GM19463 (cell line): ENCODE measurements at regions not wholly inside any gene's neighbourhood (a gene's known extent, or its start where the extent isn't known, plus 50 kb on each side); places are given as distances from the start of the nearest gene placed in this dataset.

Experiments used
- ATAC-seq: cut with Tn5 transposase; IDR thresholded peaks from one replicate; pipeline ENCODE4 v1.9.1; 2021; ENCODE audit warnings: mild to moderate bottlenecking, moderate library complexity; ENCODE audit not compliant: unreplicated experiment

- no peak for ATAC-seq
These were observed 297.7 kb upstream of the SHH start for GRCh38 chr7:156109988-156110387.

GRCh38 chr7:156109076-156109475, 296.8 kb upstream of the SHH start:
- ATAC-seq = no peak

GRCh38 chr7:156107957-156108356, 295.7 kb upstream of the SHH start:
- ATAC-seq = no peak

GRCh38 chr7:156106107-156106426, 293.8 kb upstream of the SHH start:
- ATAC-seq = no peak

DNA sequence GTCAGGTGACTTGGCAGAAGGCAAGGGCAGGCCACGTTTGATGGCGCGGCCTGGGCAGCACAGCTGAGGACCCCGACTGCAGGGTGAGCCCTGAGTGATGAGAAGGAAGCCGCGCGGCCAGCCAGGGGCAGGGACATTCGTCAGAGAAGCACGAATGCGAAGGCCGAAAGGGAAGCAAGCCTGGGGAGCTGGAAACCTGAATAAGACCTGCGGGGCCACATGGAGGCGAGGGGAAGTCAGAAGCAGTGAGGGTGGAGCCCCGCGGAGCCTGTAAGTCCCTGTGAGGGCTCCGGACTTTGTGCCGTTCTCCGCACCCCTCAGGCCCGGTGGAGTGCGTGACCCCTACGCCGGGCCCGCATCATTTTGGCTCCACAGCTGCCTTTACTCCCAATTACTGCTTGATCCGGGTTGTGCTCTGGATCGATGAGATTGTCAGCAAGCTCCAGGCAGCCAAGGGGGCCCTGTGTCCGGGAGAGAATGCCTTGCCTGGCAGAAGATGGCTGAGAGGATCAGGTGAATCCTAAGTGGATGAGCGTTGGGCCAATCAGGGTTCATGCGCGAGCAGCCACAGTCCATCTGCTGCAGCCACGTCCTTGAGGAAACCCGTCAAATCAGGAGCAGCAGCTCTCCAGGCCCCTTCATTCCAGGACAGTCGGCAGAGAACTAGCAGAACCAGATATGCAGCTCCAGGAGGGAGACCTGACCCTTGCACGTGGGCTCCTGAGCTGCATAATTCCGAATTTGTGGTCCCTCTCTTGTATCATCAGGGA, 293.3 kb upstream of the SHH start:
- ATAC-seq = no peak

- ATAC-seq = no peak
These were observed 292.5 kb upstream of the SHH start for GRCh38 chr7:156104501-156105336.

DNA sequence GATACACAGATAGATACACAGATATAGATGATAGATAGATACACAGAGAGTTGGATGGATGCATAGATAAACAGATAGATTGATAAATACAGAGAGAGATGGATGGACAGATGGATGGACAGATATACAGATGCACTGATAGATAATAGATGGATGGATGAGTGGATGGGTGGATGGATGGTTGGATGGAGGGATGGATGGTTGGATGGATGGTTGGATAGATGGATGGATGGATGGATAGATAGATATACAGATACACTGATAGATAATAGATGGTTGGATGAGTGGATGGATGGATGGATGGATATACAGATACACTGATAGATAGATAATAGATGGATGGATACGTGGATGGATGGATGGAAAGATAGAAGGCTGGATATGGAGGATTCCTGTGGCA, 290.0 kb upstream of the SHH start:
- no peak for ATAC-seq

DNA sequence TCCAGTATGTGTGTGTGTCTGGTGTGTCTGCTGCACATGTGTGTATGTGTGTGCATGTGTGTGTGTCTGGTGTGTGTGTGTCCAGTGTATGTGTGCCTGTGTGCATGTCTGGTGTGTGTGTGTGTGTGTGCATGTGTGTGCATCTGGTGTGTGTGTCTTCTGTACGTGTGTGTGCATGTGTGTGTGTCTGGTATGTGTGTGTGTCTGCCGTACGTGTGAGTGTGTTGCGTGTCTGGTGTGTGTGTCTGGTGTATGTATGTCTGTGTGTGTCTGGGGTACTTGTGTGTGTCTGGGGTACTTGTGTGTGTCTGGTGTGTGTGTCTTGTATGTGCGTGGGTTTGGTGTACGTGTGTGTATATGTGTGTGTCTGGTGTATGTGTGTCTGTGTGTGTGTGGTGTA, 289.1 kb upstream of the SHH start:
- ATAC-seq = no peak

DNA sequence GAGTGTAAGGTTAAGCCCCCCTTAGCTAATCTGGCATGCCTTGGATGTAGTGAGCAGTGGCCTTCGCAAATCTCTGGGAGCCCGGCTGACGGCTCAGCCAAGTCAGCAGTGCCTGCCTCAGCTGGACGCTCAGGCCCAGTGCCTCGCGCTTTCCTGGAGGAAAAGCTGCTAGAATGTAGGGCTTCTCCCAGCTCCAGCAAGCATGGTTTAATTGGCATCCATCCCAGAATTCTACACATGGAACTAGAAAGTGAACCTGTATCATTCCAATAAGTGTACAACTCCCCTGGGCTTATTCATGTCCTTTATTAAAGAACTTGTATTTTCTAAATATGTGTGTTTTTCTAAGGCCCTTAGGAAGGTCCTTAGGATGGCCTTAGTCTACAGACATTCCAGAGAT, 287.8 kb upstream of the SHH start:
- no peak for ATAC-seq

GRCh38 chr7:156099085-156099484, 286.8 kb upstream of the SHH start:
- no peak for ATAC-seq

- ATAC-seq = no peak
These were observed 284.7 kb upstream of the SHH start for GRCh38 chr7:156096771-156097538.

DNA sequence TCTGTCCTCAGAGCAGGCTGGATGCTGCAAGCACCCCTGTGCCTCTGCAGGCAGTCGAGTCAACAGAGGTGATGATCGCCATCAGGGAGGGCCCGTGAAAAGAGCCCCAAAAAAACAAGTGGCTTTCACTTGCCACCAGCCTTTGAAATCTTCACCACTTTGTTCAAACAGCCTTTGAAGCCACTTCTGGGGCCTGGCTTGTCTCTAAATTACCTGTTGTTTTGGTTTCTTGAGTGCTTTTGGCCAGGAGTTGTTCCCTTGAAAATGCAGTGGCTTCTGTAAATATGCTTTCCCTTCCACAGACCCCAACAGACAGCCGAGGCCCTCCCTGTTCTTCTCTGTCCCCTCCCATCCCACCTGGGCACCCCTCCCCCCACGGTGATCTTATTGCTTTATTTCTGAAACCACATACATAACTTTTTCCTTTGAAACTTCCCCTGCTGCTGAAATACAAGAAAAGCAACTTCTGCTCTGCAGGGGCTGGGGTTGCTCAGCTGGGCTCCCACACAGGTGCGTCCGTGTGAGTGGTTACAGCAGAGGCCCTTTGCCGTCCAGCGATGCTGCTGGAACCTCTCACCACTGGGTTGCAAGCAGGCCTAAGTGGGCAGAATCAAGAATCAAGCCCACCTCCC, 283.8 kb upstream of the SHH start:
- ATAC-seq = no peak

GRCh38 chr7:156094350-156095146, 282.3 kb upstream of the SHH start:
- ATAC-seq = no peak

DNA sequence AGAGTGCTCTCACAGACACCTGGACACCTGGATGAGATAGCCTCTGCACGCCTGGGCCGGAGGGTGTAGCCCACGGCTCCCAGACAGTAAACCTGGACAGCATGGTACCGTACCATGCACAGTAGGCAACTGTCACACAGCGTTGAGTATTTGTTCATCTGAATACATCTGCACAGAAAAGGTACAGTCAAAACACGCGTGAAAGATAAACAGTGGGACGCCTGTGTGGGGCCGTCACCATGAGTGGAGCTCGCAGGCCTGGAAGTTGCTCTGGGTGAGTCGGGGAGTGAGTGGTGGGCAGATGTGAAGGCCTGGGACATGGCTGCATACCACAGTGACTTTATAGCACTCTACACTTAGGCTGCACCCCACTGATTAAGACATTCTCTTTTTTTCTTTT, 280.0 kb upstream of the SHH start:
- no peak for ATAC-seq

DNA sequence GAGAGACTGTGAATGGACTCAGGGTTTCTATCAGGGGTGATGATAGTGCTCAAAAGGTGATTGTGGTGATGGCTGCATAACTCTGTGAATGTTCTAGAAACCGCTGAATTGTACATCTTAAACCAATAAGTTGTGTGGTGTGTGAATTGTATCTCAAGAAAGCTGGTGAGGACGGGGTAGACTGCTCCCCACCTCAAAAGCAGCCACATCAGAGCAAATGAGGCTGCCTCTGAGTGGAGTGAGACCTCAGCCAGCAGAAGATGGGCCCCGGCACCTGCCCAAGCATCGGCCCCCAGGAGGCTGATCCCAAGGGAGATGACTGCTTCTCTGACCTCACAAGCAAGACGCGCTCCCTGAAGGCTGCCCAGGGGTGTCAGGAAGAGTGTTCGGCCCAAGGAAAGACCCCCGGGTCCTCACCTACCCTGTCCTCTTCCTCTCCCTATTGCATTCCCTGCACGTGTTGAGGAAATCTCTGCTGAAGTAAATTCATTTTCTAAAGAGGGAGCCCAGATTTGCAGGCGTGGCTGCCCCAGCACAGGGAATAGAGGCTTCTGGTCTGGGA, 279.3 kb upstream of the SHH start:
- ATAC-seq = no peak

GRCh38 chr7:156090988-156091387, 278.7 kb upstream of the SHH start:
- no peak for ATAC-seq

DNA sequence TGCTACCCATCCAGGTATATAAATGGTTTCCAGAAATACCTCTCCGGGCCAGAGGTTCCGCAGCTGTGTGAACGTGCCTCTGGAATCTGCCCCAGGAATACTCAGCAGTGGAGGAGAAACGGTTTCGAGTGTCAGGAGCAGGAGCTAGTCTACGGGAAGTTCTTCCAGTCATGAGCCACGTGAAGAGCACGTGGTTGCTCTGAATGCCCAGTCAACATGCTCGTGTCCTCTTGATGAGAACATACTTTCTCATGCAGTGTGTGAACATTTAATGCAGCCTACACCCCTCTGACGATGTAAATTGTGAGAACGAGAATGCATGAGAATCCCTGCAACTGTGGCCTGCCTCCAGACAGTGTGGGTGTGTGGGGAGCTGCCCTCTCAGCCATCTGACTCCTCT, 277.0 kb upstream of the SHH start:
- ATAC-seq = no peak

- ATAC-seq = no peak
These were observed 275.9 kb upstream of the SHH start for GRCh38 chr7:156088115-156088514.

GRCh38 chr7:156082048-156083040, 270.1 kb upstream of the SHH start:
- ATAC-seq = no peak
